GM12892 (cell line): ENCODE measurements at regions not wholly inside any gene's neighbourhood (a gene's known extent, or its start where the extent isn't known, plus 50 kb on each side); places are given as distances from the start of the nearest gene placed in this dataset.

Experiments
- DNase-seq: peaks from one replicate; pipeline ENCODE4 v3.0.0; 2011; ENCODE audit not compliant: insufficient read length
- FAIRE-seq: peaks from 2 replicates; lab custom pipeline; 2011; peaks lifted over from hg19 to GRCh38; lab: Jason Lieb, UNC
- POLR2A ChIP-seq: IDR thresholded peaks from 2 replicates; pipeline ENCODE4 v1.6.1; 2011; ENCODE audit warnings: low read depth, low read length, control low read depth
- POLR2AphosphoS5 ChIP-seq: IDR thresholded peaks from 2 replicates; pipeline ENCODE4 v1.6.1; 2011; ENCODE audit warnings: low read depth, low read length, control low read depth
- TAF1 ChIP-seq: IDR thresholded peaks from 2 replicates; pipeline ENCODE4 v1.6.1; 2011; ENCODE audit warnings: low read depth, mild to moderate bottlenecking, control low read depth, low read length, borderline replicate concordance

GRCh38 chr15:69725957-69726356, 273.3 kb downstream of the RPLP1 start:
- TF ChIP-seq POLR2A (no peak), POLR2AphosphoS5 (no peak), TAF1 (no peak)
- FAIRE-seq, result no peak
- no peak for DNase-seq

GRCh38 chr15:69727121-69727924, 274.7 kb downstream of the RPLP1 start:
- no peak for TF ChIP-seq TAF1
- no peak for TF ChIP-seq POLR2A
- no peak for TF ChIP-seq POLR2AphosphoS5
- no peak for DNase-seq
- peak; percentile 24 for FAIRE-seq

GRCh38 chr15:69729167-69729748, 276.6 kb downstream of the RPLP1 start:
- peak; percentile 96 for FAIRE-seq
- DNase-seq, result peak; percentile 45
- TF ChIP-seq POLR2AphosphoS5, result no peak
- TF ChIP-seq POLR2A, result no peak
- no peak for TF ChIP-seq TAF1

- DNase-seq (no peak), FAIRE-seq (no peak)
- TF ChIP-seq POLR2AphosphoS5, result no peak
- TF ChIP-seq POLR2A, result no peak
- TF ChIP-seq TAF1, result no peak
These were observed 277.9 kb downstream of the RPLP1 start for GRCh38 chr15:69730281-69731080.

GRCh38 chr15:69731081-69731330, 278.4 kb downstream of the RPLP1 start:
- no peak for FAIRE-seq
- no peak for DNase-seq
- TF ChIP-seq POLR2A (no peak), TAF1 (no peak), POLR2AphosphoS5 (no peak)

- TF ChIP-seq POLR2A (no peak), POLR2AphosphoS5 (no peak), TAF1 (no peak)
- DNase-seq, result no peak
- no peak for FAIRE-seq
These were observed 279.0 kb downstream of the RPLP1 start for GRCh38 chr15:69731581-69731980.

GRCh38 chr15:69732133-69732532, 279.5 kb downstream of the RPLP1 start:
- DNase-seq (no peak), FAIRE-seq (no peak)
- TF ChIP-seq POLR2AphosphoS5 (no peak), TAF1 (no peak), POLR2A (no peak)

- TF ChIP-seq TAF1 (no peak), POLR2A (no peak), POLR2AphosphoS5 (no peak)
- DNase-seq, result no peak
- no peak for FAIRE-seq
These were observed 282.1 kb downstream of the RPLP1 start for GRCh38 chr15:69734699-69735098.

GRCh38 chr15:69735121-69735520, 282.5 kb downstream of the RPLP1 start:
- DNase-seq (no peak), FAIRE-seq (no peak)
- TF ChIP-seq POLR2A, result no peak
- TF ChIP-seq POLR2AphosphoS5, result no peak
- no peak for TF ChIP-seq TAF1

GRCh38 chr15:69736161-69736560, 283.5 kb downstream of the RPLP1 start:
- DNase-seq, result no peak
- no peak for TF ChIP-seq POLR2A
- TF ChIP-seq TAF1, result no peak
- TF ChIP-seq POLR2AphosphoS5, result no peak
- FAIRE-seq, result no peak

GRCh38 chr15:69737916-69738315, 285.3 kb downstream of the RPLP1 start:
- no peak for DNase-seq
- FAIRE-seq, result no peak
- TF ChIP-seq POLR2AphosphoS5 (no peak), POLR2A (no peak), TAF1 (no peak)
